Smooth muscle cell (in vitro differentiated cells): ENCODE measurements at regions not wholly inside any gene's neighbourhood (a gene's known extent, or its start where the extent isn't known, plus 50 kb on each side); places are given as distances from the start of the nearest gene placed in this dataset.

ENCODE experiments used
- DNase-seq: peaks from one replicate; lab custom pipeline; 2025; ENCODE audit not compliant: unreplicated experiment; lab: John Stamatoyannopoulos, UW
- H2AFZ ChIP-seq: fragments of 200-600 bp; sonication (generic); 2 replicates; pipeline ENCODE4 v1.6.0; 2016; ENCODE audit warnings: antibody characterized with exemption, low read depth, mild to moderate bottlenecking
- H3F3A ChIP-seq: fragments of 200-600 bp; sonication (generic); 2 replicates; pipeline ENCODE4 v1.6.0; 2017; ENCODE audit warnings: antibody characterized with exemption, low read depth
- H3K27ac ChIP-seq: fragments of 200-600 bp; sonication (generic); 2 replicates; pipeline ENCODE4 v1.5.1; 2016; ENCODE audit warnings: low read depth, mild to moderate bottlenecking
- H3K27me3 ChIP-seq: fragments of 200-600 bp; sonication (generic); 2 replicates; pipeline ENCODE4 v1.6.1; 2016; ENCODE audit warnings: low read depth, mild to moderate bottlenecking
- H3K36me3 ChIP-seq: fragments of 200-600 bp; sonication (generic); 2 replicates; pipeline ENCODE4 v1.5.1; 2016; ENCODE audit warnings: low read depth
- H3K4me1 ChIP-seq: fragments of 200-600 bp; sonication (generic); 2 replicates; pipeline ENCODE4 v1.5.1; 2016; ENCODE audit warnings: low read depth
- H3K4me2 ChIP-seq: fragments of 200-600 bp; sonication (generic); 2 replicates; pipeline ENCODE4 v1.6.0; 2016; ENCODE audit warnings: mild to moderate bottlenecking
- H3K4me3 ChIP-seq: fragments of 200-600 bp; sonication (generic); 2 replicates; pipeline ENCODE4 v1.5.1; 2016; ENCODE audit warnings: mild to moderate bottlenecking
- H3K79me2 ChIP-seq: fragments of 200-600 bp; sonication (generic); 2 replicates; pipeline ENCODE4 v1.6.0; 2016; ENCODE audit warnings: low read depth, mild to moderate bottlenecking
- H3K9ac ChIP-seq: fragments of 200-600 bp; sonication (generic); 2 replicates; pipeline ENCODE4 v1.6.0; 2016; ENCODE audit warnings: low read depth
- H3K9me3 ChIP-seq: fragments of 200-600 bp; sonication (generic); replicated peaks from 2 replicates; pipeline ENCODE4 v1.5.1; 2016; ENCODE audit warnings: low read depth
- H4K20me1 ChIP-seq: fragments of 200-600 bp; sonication (generic); 2 replicates; pipeline ENCODE4 v1.6.0; 2016; ENCODE audit warnings: low read depth
- CTCF ChIP-seq: fragments of 200-600 bp; sonication (generic); IDR thresholded peaks from 2 replicates; pipeline ENCODE4 v1.5.1; 2017; ENCODE audit warnings: borderline replicate concordance, mild to moderate bottlenecking, antibody characterized with exemption; ENCODE audit not compliant: insufficient read depth, poor library complexity, severe bottlenecking
- WGBS: methylation state at CpG from one replicate; pipeline ENCODE4 v1.1.7; 2016; ENCODE audit warnings: low lambda C conversion rate; 5-methylcytosine and 5-hydroxymethylcytosine counted together

GRCh38 chr3:69509288-69509687, 123.4 kb upstream of the FRMD4B start:
- H3K36me3 ChIP-seq = no peaks in the 10 kb centered on the region
- no peak overlapping the region for H3K9ac ChIP-seq
- H4K20me1 ChIP-seq = no peaks in the 10 kb centered on the region
- H2AFZ ChIP-seq = no peak overlapping the region
- 89% methylated on average over 3 of the region's 3 CpGs for WGBS
- no peak overlapping the region for H3K4me2 ChIP-seq
- H3K9me3 ChIP-seq = no peaks in the 10 kb centered on the region
- H3K27me3 ChIP-seq = no peaks in the 10 kb centered on the region
- peaks cover 9% of the 10 kb centered on the region for H3K4me1 ChIP-seq
- H3K79me2 ChIP-seq = no peaks in the 10 kb centered on the region
- H3K27ac ChIP-seq = no peak overlapping the region
- no peak for TF ChIP-seq CTCF
- no peaks in the 10 kb centered on the region for H3F3A ChIP-seq
- no peak overlapping the region for H3K4me3 ChIP-seq
- DNase-seq = no peak

GRCh38 chr3:69505770-69506407, 120.0 kb upstream of the FRMD4B start:
- no peaks in the 10 kb centered on the region for H3K27me3 ChIP-seq
- no peak overlapping the region for H3K9ac ChIP-seq
- 53% methylated on average over 7 of the region's 7 CpGs for WGBS
- no peaks in the 10 kb centered on the region for H3K79me2 ChIP-seq
- peak overlapping the region; percentile 46 for H3K4me2 ChIP-seq
- no peaks in the 10 kb centered on the region for H3F3A ChIP-seq
- H3K9me3 ChIP-seq = no peaks in the 10 kb centered on the region
- TF ChIP-seq CTCF = no peak
- no peak for DNase-seq
- peaks cover 9% of the 10 kb centered on the region for H3K4me1 ChIP-seq
- H4K20me1 ChIP-seq = no peaks in the 10 kb centered on the region
- H3K36me3 ChIP-seq = no peaks in the 10 kb centered on the region
- H2AFZ ChIP-seq = no peak overlapping the region
- H3K27ac ChIP-seq = no peak overlapping the region
- H3K4me3 ChIP-seq = no peak overlapping the region

- WGBS = 34% methylated on average over 3 of the region's 3 CpGs
- H3K79me2 ChIP-seq = no peaks in the 10 kb centered on the region
- no peaks in the 10 kb centered on the region for H3K9me3 ChIP-seq
- H3K4me3 ChIP-seq = no peak overlapping the region
- H3K36me3 ChIP-seq = no peaks in the 10 kb centered on the region
- H3K9ac ChIP-seq = no peak overlapping the region
- no peak overlapping the region for H2AFZ ChIP-seq
- no peak for DNase-seq
- H3K27ac ChIP-seq = no peak overlapping the region
- no peaks in the 10 kb centered on the region for H3F3A ChIP-seq
- H3K4me2 ChIP-seq = no peak overlapping the region
- no peaks in the 10 kb centered on the region for H3K27me3 ChIP-seq
- peaks cover 9% of the 10 kb centered on the region for H3K4me1 ChIP-seq
- no peak for TF ChIP-seq CTCF
- no peaks in the 10 kb centered on the region for H4K20me1 ChIP-seq
Measured at GRCh38 chr3:69504232-69504631, 118.3 kb upstream of the FRMD4B start.

- no peak overlapping the region for H3K4me2 ChIP-seq
- H3K9me3 ChIP-seq = no peaks in the 10 kb centered on the region
- H3K79me2 ChIP-seq = no peaks in the 10 kb centered on the region
- H3K27ac ChIP-seq = no peak overlapping the region
- H4K20me1 ChIP-seq = no peaks in the 10 kb centered on the region
- H3K4me1 ChIP-seq = peaks cover 2% of the 10 kb centered on the region
- no peaks in the 10 kb centered on the region for H3F3A ChIP-seq
- no peak for DNase-seq
- no peak overlapping the region for H3K9ac ChIP-seq
- no peak overlapping the region for H2AFZ ChIP-seq
- H3K4me3 ChIP-seq = no peak overlapping the region
- WGBS = 95% methylated on average over 5 of the region's 5 CpGs
- no peak for TF ChIP-seq CTCF
- H3K27me3 ChIP-seq = no peaks in the 10 kb centered on the region
- H3K36me3 ChIP-seq = no peaks in the 10 kb centered on the region
Measured at GRCh38 chr3:69500604-69501003, 114.7 kb upstream of the FRMD4B start.
